ENCODE measurements at regions not wholly inside any gene's neighbourhood (a gene's known extent, or its start where the extent isn't known, plus 50 kb on each side); places are given as distances from the start of the nearest gene placed in this dataset.

GRCh38 chr2:67825476-67825875, 237.3 kb downstream of the C1D start:
- Histone ChIP-seq H2BK15ac (ENCODE audit: low read length) (no peak overlapping the region), H3K23ac (ENCODE audit: low read depth, low read length, poor library complexity) (no peak overlapping the region), H3K14ac (ENCODE audit: low read length) (no peak overlapping the region), H2BK5ac (ENCODE audit: low read length) (no peak overlapping the region), H3K4me2 (ENCODE audit: insufficient read depth, low read length, poor library complexity, severe bottlenecking) (no peak overlapping the region), H2BK12ac (ENCODE audit: low read length) (no peak overlapping the region), H2BK120ac (ENCODE audit: low read depth, low read length) (no peak overlapping the region), H3K79me1 (ENCODE audit: low read depth, low read length) (no peaks in the 10 kb centered on the region), H3K36me3 (replicated peaks in 1 of 2; ENCODE audit: control insufficient read depth in 2 of 2, insufficient read depth in 2 of 2, low read length in 2 of 2) (no peaks in the 10 kb centered on the region), H3K4me3 (ENCODE audit: low read length in 2 of 2) (no peak overlapping the region), H3K4ac (ENCODE audit: low read length) (no peak overlapping the region), H3K27me3 (ENCODE audit: control insufficient read depth in 3 of 3, insufficient read depth in 3 of 3, low read depth in 1 of 3, low read length in 3 of 3) (no peaks in the 10 kb centered on the region), H3K18ac (ENCODE audit: low read length) (no peak overlapping the region), H4K8ac (ENCODE audit: low read depth, low read length) (no peak overlapping the region), H3K9ac (ENCODE audit: low read depth, low read length, poor library complexity) (no peak overlapping the region), H3K9me3 (replicated peaks in 1 of 2; ENCODE audit: control insufficient read depth in 2 of 2, insufficient read depth in 1 of 2, low read depth in 1 of 2, low read length in 2 of 2) (peaks cover 0 to 2% of the 10 kb centered on the region in 2 donors), H4K91ac (ENCODE audit: low read depth, low read length, poor library complexity) (no peak overlapping the region), H3K4me1 (ENCODE audit: control insufficient read depth in 2 of 2, insufficient read depth in 1 of 2, low read depth in 1 of 2, low read length in 2 of 2) (no peaks in the 10 kb centered on the region), H2AK5ac (ENCODE audit: low read depth, low read length) (no peak overlapping the region), H3K27ac (replicated peaks; ENCODE audit: low read length) (no peak overlapping the region), H2AFZ (ENCODE audit: low read length) (no peak overlapping the region)
- no CpG with 5 or more reads among the region's 2 CpGs for WGBS, 2 donors (ENCODE audit: extremely low coverage in 2 of 2, insufficient read length in 2 of 2, insufficient replicate concordance in 1 of 2)
- no peak for DNase-seq (ENCODE audit: low spot score)

GRCh38 chr2:67828066-67828465, 234.7 kb downstream of the C1D start:
- Histone ChIP-seq H2BK15ac (ENCODE audit: low read length) (no peak overlapping the region), H3K4ac (ENCODE audit: low read length) (no peak overlapping the region)
- DNase-seq (ENCODE audit: low spot score): no peak

GRCh38 chr2:67829470-67829869, 233.3 kb downstream of the C1D start:
- no peak overlapping the region for H3K14ac ChIP-seq (ENCODE audit: low read length)
- no peak for DNase-seq (ENCODE audit: low spot score)
- H2AFZ ChIP-seq (ENCODE audit: low read length): no peak overlapping the region
- no peak overlapping the region for H3K27ac ChIP-seq (replicated peaks; ENCODE audit: low read length)
- H3K36me3 ChIP-seq (replicated peaks in 1 of 2; ENCODE audit: control insufficient read depth in 2 of 2, insufficient read depth in 2 of 2, low read length in 2 of 2): no peaks in the 10 kb centered on the region
- H3K9ac ChIP-seq (ENCODE audit: low read depth, low read length, poor library complexity): no peak overlapping the region
- no CpG with 5 or more reads among the region's 2 CpGs for WGBS, 2 donors (ENCODE audit: extremely low coverage in 2 of 2, insufficient read length in 2 of 2, insufficient replicate concordance in 1 of 2)
- no peak overlapping the region for H3K4me2 ChIP-seq (ENCODE audit: insufficient read depth, low read length, poor library complexity, severe bottlenecking)
- H3K23ac ChIP-seq (ENCODE audit: low read depth, low read length, poor library complexity): no peak overlapping the region
- no peak overlapping the region for H3K4ac ChIP-seq (ENCODE audit: low read length)
- H3K4me1 ChIP-seq (ENCODE audit: control insufficient read depth in 2 of 2, insufficient read depth in 1 of 2, low read depth in 1 of 2, low read length in 2 of 2): no peaks in the 10 kb centered on the region
- no peak overlapping the region for H2BK120ac ChIP-seq (ENCODE audit: low read depth, low read length)
- no peak overlapping the region for H2BK5ac ChIP-seq (ENCODE audit: low read length)
- H3K9me3 ChIP-seq (replicated peaks in 1 of 2; ENCODE audit: control insufficient read depth in 2 of 2, insufficient read depth in 1 of 2, low read depth in 1 of 2, low read length in 2 of 2): peaks cover 0 to 2% of the 10 kb centered on the region in 2 donors
- no peak overlapping the region for H2BK15ac ChIP-seq (ENCODE audit: low read length)
- no peak overlapping the region for H4K8ac ChIP-seq (ENCODE audit: low read depth, low read length)
- no peak overlapping the region for H2AK5ac ChIP-seq (ENCODE audit: low read depth, low read length)
- H3K4me3 ChIP-seq (ENCODE audit: low read length in 2 of 2): no peak overlapping the region
- no peaks in the 10 kb centered on the region for H3K79me1 ChIP-seq (ENCODE audit: low read depth, low read length)
- no peak overlapping the region for H2BK12ac ChIP-seq (ENCODE audit: low read length)
- H3K27me3 ChIP-seq (ENCODE audit: control insufficient read depth in 3 of 3, insufficient read depth in 3 of 3, low read depth in 1 of 3, low read length in 3 of 3): no peaks in the 10 kb centered on the region
- H3K18ac ChIP-seq (ENCODE audit: low read length): no peak overlapping the region
- no peak overlapping the region for H4K91ac ChIP-seq (ENCODE audit: low read depth, low read length, poor library complexity)

More at GRCh38 chr2:67828066-67828465, 234.7 kb downstream of the C1D start:
- Histone ChIP-seq H3K4me2 (ENCODE audit: insufficient read depth, low read length, poor library complexity, severe bottlenecking) (no peak overlapping the region), H2AFZ (ENCODE audit: low read length) (no peak overlapping the region), H3K9ac (ENCODE audit: low read depth, low read length, poor library complexity) (no peak overlapping the region), H2BK12ac (ENCODE audit: low read length) (no peak overlapping the region), H2BK5ac (ENCODE audit: low read length) (no peak overlapping the region), H3K79me1 (ENCODE audit: low read depth, low read length) (no peaks in the 10 kb centered on the region), H4K91ac (ENCODE audit: low read depth, low read length, poor library complexity) (no peak overlapping the region), H3K9me3 (replicated peaks in 1 of 2; ENCODE audit: control insufficient read depth in 2 of 2, insufficient read depth in 1 of 2, low read depth in 1 of 2, low read length in 2 of 2) (peaks cover 0 to 2% of the 10 kb centered on the region in 2 donors), H3K4me1 (ENCODE audit: control insufficient read depth in 2 of 2, insufficient read depth in 1 of 2, low read depth in 1 of 2, low read length in 2 of 2) (no peaks in the 10 kb centered on the region), H3K18ac (ENCODE audit: low read length) (no peak overlapping the region), H3K36me3 (replicated peaks in 1 of 2; ENCODE audit: control insufficient read depth in 2 of 2, insufficient read depth in 2 of 2, low read length in 2 of 2) (no peaks in the 10 kb centered on the region), H3K14ac (ENCODE audit: low read length) (no peak overlapping the region), H3K4me3 (ENCODE audit: low read length in 2 of 2) (no peak overlapping the region), H2BK120ac (ENCODE audit: low read depth, low read length) (no peak overlapping the region), H3K23ac (ENCODE audit: low read depth, low read length, poor library complexity) (no peak overlapping the region), H3K27me3 (ENCODE audit: control insufficient read depth in 3 of 3, insufficient read depth in 3 of 3, low read depth in 1 of 3, low read length in 3 of 3) (no peaks in the 10 kb centered on the region), H2AK5ac (ENCODE audit: low read depth, low read length) (no peak overlapping the region), H4K8ac (ENCODE audit: low read depth, low read length) (no peak overlapping the region), H3K27ac (replicated peaks; ENCODE audit: low read length) (no peak overlapping the region)
- no CpG with 5 or more reads among the region's 2 CpGs for WGBS, 2 donors (ENCODE audit: extremely low coverage in 2 of 2, insufficient read length in 2 of 2, insufficient replicate concordance in 1 of 2)

GRCh38 chr2:67833632-67834031, 229.2 kb downstream of the C1D start:
- Histone ChIP-seq H2BK5ac (ENCODE audit: low read length) (no peak overlapping the region), H3K79me1 (ENCODE audit: low read depth, low read length) (no peaks in the 10 kb centered on the region), H4K8ac (ENCODE audit: low read depth, low read length) (no peak overlapping the region), H3K4ac (ENCODE audit: low read length) (no peak overlapping the region), H2BK120ac (ENCODE audit: low read depth, low read length) (no peak overlapping the region), H3K18ac (ENCODE audit: low read length) (no peak overlapping the region), H3K4me1 (ENCODE audit: control insufficient read depth in 2 of 2, insufficient read depth in 1 of 2, low read depth in 1 of 2, low read length in 2 of 2) (peaks cover 0 to 2% of the 10 kb centered on the region in 2 donors), H3K9me3 (replicated peaks in 1 of 2; ENCODE audit: control insufficient read depth in 2 of 2, insufficient read depth in 1 of 2, low read depth in 1 of 2, low read length in 2 of 2) (peaks cover 0 to 2% of the 10 kb centered on the region in 2 donors), H3K4me2 (ENCODE audit: insufficient read depth, low read length, poor library complexity, severe bottlenecking) (no peak overlapping the region), H2AK5ac (ENCODE audit: low read depth, low read length) (no peak overlapping the region), H3K9ac (ENCODE audit: low read depth, low read length, poor library complexity) (no peak overlapping the region), H4K91ac (ENCODE audit: low read depth, low read length, poor library complexity) (no peak overlapping the region), H3K27me3 (ENCODE audit: control insufficient read depth in 3 of 3, insufficient read depth in 3 of 3, low read depth in 1 of 3, low read length in 3 of 3) (no peaks in the 10 kb centered on the region), H3K27ac (replicated peaks; ENCODE audit: low read length) (no peak overlapping the region), H3K4me3 (ENCODE audit: low read length in 2 of 2) (no peak overlapping the region), H3K14ac (ENCODE audit: low read length) (no peak overlapping the region), H2BK15ac (ENCODE audit: low read length) (no peak overlapping the region), H2AFZ (ENCODE audit: low read length) (no peak overlapping the region), H3K36me3 (replicated peaks in 1 of 2; ENCODE audit: control insufficient read depth in 2 of 2, insufficient read depth in 2 of 2, low read length in 2 of 2) (no peaks in the 10 kb centered on the region), H3K23ac (ENCODE audit: low read depth, low read length, poor library complexity) (no peak overlapping the region), H2BK12ac (ENCODE audit: low read length) (no peak overlapping the region)
- DNase-seq (ENCODE audit: low spot score): no peak
- WGBS, 2 donors (ENCODE audit: extremely low coverage in 2 of 2, insufficient read length in 2 of 2, insufficient replicate concordance in 1 of 2): no CpG with 5 or more reads among the region's 5 CpGs
